ENCODE measurements at regions not wholly inside any gene's neighbourhood (a gene's known extent, or its start where the extent isn't known, plus 50 kb on each side); places are given as distances from the start of the nearest gene placed in this dataset.

DNA sequence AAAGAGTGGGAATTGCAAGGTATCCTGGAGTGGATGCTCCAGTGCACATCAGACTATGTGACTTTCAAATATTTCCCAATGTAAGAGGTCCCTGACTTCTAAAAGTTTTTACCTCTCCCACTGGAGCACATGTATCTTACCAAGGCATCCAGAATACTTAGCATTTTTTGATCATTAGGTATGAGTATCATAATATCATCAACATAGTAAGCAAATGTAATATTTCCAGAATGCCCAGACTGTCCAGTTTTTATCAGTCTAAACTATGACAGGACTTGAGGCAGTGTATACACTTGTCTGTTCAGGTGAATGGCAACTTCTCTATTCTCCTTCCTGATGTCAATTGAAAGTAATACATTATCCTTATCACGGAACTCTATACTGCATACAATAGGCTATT lies 924.6 kb upstream of the GJE1 start:
- H3K4me2 ChIP-seq (ENCODE audit: insufficient read depth, low read length) = no peak overlapping the region
- no peaks in the 10 kb centered on the region for H3K27me3 ChIP-seq (ENCODE audit: insufficient read depth, low read length)
- H3K36me3 ChIP-seq (ENCODE audit: insufficient read depth, low read length) = no peaks in the 10 kb centered on the region
- no peaks in the 10 kb centered on the region for H3K79me2 ChIP-seq (ENCODE audit: insufficient read depth, low read length)
- no peak overlapping the region for H3K4me3 ChIP-seq (ENCODE audit: insufficient read depth, low read length)
- TF ChIP-seq, protein P1, sequence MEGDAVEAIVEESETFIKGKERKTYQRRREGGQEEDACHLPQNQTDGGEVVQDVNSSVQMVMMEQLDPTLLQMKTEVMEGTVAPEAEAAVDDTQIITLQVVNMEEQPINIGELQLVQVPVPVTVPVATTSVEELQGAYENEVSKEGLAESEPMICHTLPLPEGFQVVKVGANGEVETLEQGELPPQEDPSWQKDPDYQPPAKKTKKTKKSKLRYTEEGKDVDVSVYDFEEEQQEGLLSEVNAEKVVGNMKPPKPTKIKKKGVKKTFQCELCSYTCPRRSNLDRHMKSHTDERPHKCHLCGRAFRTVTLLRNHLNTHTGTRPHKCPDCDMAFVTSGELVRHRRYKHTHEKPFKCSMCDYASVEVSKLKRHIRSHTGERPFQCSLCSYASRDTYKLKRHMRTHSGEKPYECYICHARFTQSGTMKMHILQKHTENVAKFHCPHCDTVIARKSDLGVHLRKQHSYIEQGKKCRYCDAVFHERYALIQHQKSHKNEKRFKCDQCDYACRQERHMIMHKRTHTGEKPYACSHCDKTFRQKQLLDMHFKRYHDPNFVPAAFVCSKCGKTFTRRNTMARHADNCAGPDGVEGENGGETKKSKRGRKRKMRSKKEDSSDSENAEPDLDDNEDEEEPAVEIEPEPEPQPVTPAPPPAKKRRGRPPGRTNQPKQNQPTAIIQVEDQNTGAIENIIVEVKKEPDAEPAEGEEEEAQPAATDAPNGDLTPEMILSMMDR (IDR thresholded peaks at IDR 0.05; ENCODE audit: extremely low read depth, low read depth, low read length) = no peak
- H4K20me1 ChIP-seq (ENCODE audit: insufficient read depth, low read length) = no peaks in the 10 kb centered on the region
- no peak overlapping the region for H2AFZ ChIP-seq (ENCODE audit: low read length)
- H3K27ac ChIP-seq (ENCODE audit: low read depth, low read length) = no peak overlapping the region
- H3K9me3 ChIP-seq (ENCODE audit: low read depth, low read length) = no peaks in the 10 kb centered on the region
- DNase-seq (ENCODE audit: insufficient read length, low spot score, missing footprints) = no peak
- no peaks in the 10 kb centered on the region for H3K4me1 ChIP-seq (ENCODE audit: insufficient read depth, low read length)

DNA sequence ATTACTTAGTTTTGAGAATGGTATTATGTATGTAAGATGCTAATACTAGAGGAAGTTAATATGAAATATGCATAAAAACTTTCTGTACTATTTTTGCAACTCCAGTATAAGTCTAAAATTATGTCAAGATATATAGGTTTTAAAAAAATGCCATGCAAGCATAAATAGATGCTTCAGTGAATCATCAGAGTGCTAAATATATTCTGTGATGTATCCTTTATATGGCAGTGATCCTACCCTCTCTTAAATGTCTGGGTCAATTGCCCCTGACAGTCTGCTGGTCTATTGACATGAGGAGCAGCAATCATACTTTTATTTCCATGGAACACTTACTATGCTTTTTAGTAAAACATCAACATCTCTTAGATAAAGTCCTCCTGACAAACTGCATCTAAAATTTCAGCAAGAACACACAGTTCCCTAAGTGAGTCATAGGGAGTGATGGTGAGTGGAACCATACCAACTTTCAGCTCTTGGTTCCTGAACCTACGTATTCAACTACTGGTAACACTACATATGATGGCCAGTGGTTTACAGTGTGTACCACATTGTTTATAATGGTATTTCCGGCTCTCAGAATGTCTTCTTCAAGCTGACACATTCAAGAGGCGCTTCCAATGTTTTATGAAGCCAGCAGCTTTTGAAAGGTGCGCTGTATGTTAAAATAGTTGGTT lies 928.7 kb upstream of the GJE1 start:
- no peaks in the 10 kb centered on the region for H3K9me3 ChIP-seq (ENCODE audit: low read depth, low read length)
- no peaks in the 10 kb centered on the region for H3K79me2 ChIP-seq (ENCODE audit: insufficient read depth, low read length)
- H3K4me3 ChIP-seq (ENCODE audit: insufficient read depth, low read length) = no peak overlapping the region
- TF ChIP-seq, protein P1 (IDR thresholded peaks at IDR 0.05; ENCODE audit: extremely low read depth, low read depth, low read length) = no peak
- no peaks in the 10 kb centered on the region for H3K27me3 ChIP-seq (ENCODE audit: insufficient read depth, low read length)
- no peaks in the 10 kb centered on the region for H3K4me1 ChIP-seq (ENCODE audit: insufficient read depth, low read length)
- H3K4me2 ChIP-seq (ENCODE audit: insufficient read depth, low read length) = no peak overlapping the region
- no peaks in the 10 kb centered on the region for H4K20me1 ChIP-seq (ENCODE audit: insufficient read depth, low read length)
- no peak overlapping the region for H3K27ac ChIP-seq (ENCODE audit: low read depth, low read length)
- no peak for DNase-seq (ENCODE audit: insufficient read length, low spot score, missing footprints)
- no peaks in the 10 kb centered on the region for H3K36me3 ChIP-seq (ENCODE audit: insufficient read depth, low read length)
- H2AFZ ChIP-seq (ENCODE audit: low read length) = peak overlapping the region; percentile 23

DNA sequence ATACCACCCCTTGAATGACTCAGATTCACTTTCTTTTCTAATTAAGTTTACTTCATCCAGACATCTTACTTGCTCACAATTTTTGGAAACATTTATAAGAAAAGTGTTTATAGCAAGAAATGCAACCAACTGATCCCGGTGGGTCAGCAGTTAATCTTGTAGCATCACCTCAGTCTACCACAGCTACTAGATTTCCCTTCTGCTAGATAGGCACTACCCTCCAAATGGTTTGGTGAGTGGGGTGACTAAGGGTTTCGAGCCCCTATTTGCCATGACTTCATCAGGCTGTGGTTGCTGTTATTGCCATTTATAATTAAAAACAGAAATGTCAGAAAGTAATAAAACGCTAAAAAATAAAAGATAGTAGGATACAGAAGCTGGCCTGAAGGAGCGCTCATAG lies 930.1 kb upstream of the GJE1 start:
- no peak for DNase-seq (ENCODE audit: insufficient read length, low spot score, missing footprints)
- H3K4me3 ChIP-seq (ENCODE audit: insufficient read depth, low read length) = no peak overlapping the region
- H3K27ac ChIP-seq (ENCODE audit: low read depth, low read length) = no peak overlapping the region
- no peaks in the 10 kb centered on the region for H3K79me2 ChIP-seq (ENCODE audit: insufficient read depth, low read length)
- no peaks in the 10 kb centered on the region for H3K27me3 ChIP-seq (ENCODE audit: insufficient read depth, low read length)
- no peak overlapping the region for H3K4me2 ChIP-seq (ENCODE audit: insufficient read depth, low read length)
- no peaks in the 10 kb centered on the region for H4K20me1 ChIP-seq (ENCODE audit: insufficient read depth, low read length)
- TF ChIP-seq, protein P1 (IDR thresholded peaks at IDR 0.05; ENCODE audit: extremely low read depth, low read depth, low read length) = no peak
- no peaks in the 10 kb centered on the region for H3K4me1 ChIP-seq (ENCODE audit: insufficient read depth, low read length)
- H3K36me3 ChIP-seq (ENCODE audit: insufficient read depth, low read length) = no peaks in the 10 kb centered on the region
- H2AFZ ChIP-seq (ENCODE audit: low read length) = no peak overlapping the region
- no peaks in the 10 kb centered on the region for H3K9me3 ChIP-seq (ENCODE audit: low read depth, low read length)

DNA sequence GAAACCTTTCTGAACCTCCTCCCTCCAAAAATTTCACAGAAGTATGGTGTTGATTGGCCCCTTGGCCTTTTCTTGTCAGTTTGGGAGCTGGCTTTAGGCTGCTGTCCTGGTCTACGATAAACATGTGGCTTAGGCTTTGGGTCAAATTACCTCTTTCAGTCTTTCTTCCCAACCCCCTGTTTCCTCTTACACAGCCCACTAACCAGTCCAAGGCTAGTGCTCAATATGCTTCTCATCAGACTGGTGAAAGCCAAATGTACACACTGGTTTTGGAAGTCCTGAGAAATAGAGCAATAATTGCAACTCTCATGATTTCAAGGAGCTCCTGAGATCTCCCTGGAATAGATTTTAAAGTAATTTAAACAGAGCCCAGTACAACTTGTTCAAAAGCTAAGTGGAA lies 933.7 kb upstream of the GJE1 start:
- DNase-seq (ENCODE audit: insufficient read length, low spot score, missing footprints) = no peak

More for the DNA sequence above, 933.7 kb upstream of the GJE1 start:
- no peaks in the 10 kb centered on the region for H3K4me1 ChIP-seq (ENCODE audit: insufficient read depth, low read length)
- H3K4me3 ChIP-seq (ENCODE audit: insufficient read depth, low read length) = no peak overlapping the region
- TF ChIP-seq, protein P1 (IDR thresholded peaks at IDR 0.05; ENCODE audit: extremely low read depth, low read depth, low read length) = no peak
- no peaks in the 10 kb centered on the region for H3K36me3 ChIP-seq (ENCODE audit: insufficient read depth, low read length)
- no peak overlapping the region for H3K4me2 ChIP-seq (ENCODE audit: insufficient read depth, low read length)
- no peaks in the 10 kb centered on the region for H3K27me3 ChIP-seq (ENCODE audit: insufficient read depth, low read length)
- H3K79me2 ChIP-seq (ENCODE audit: insufficient read depth, low read length) = no peaks in the 10 kb centered on the region
- peak overlapping the region; percentile 14 for H2AFZ ChIP-seq (ENCODE audit: low read length)
- H3K27ac ChIP-seq (ENCODE audit: low read depth, low read length) = no peak overlapping the region
- H3K9me3 ChIP-seq (ENCODE audit: low read depth, low read length) = no peaks in the 10 kb centered on the region
- H4K20me1 ChIP-seq (ENCODE audit: insufficient read depth, low read length) = no peaks in the 10 kb centered on the region
